Breast epithelium (tissue), 4 donors: ENCODE measurements at regions not wholly inside any gene's neighbourhood (a gene's known extent, or its start where the extent isn't known, plus 50 kb on each side); places are given as distances from the start of the nearest gene placed in this dataset.

Experiments
- DNase-seq, 2 donors: peaks; one replicate each; pipeline ENCODE4 v3.0.0-alpha.2; 2019; ENCODE audit warnings: low spot score in 2 of 2
- H3K27ac ChIP-seq, 2 donors: fragments of 200-600 bp; sonication (generic) in 1 of 2; one replicate each; pipeline ENCODE4 v1.5.1; 2016 to 2019; ENCODE audit warnings: mild to moderate bottlenecking in 1 of 2
- H3K27me3 ChIP-seq, 2 donors: fragments of 200-600 bp; sonication (generic) in 1 of 2; one replicate each; pipeline versions ENCODE4 v1.5.1 to v1.6.0; 2017 to 2019; ENCODE audit warnings: control low read depth in 1 of 2, mild to moderate bottlenecking in 1 of 2
- H3K36me3 ChIP-seq: fragments of 200-600 bp; one replicate; pipeline ENCODE4 v1.5.1; 2019
- H3K4me1 ChIP-seq, 2 donors: fragments of 200-600 bp; sonication (generic); one replicate each; pipeline ENCODE4 v1.5.1; 2016 to 2019; ENCODE audit warnings: control low read depth in 1 of 2
- H3K4me3 ChIP-seq, 3 donors: fragments of 200-600 bp; sonication (generic); 1 replicate in 2 of 3; 2 replicates in 1 of 3; pipeline ENCODE4 v1.5.1; 2016 to 2019; ENCODE audit warnings: mild to moderate bottlenecking in 3 of 3, moderate library complexity in 2 of 3
- H3K9me3 ChIP-seq, 2 donors: fragments of 200-600 bp; sonication (generic) in 1 of 2; one replicate each; pipeline ENCODE4 v1.5.1; 2016 to 2019; ENCODE audit warnings: control low read depth in 1 of 2
- CTCF ChIP-seq, 3 donors: fragments of 450-650 bp; IDR thresholded peaks; one replicate each; pipeline ENCODE4 v1.5.1; 2016 to 2017; ENCODE audit warnings: antibody characterized with exemption in 3 of 3, mild to moderate bottlenecking in 3 of 3, moderate library complexity in 3 of 3
- POLR2A ChIP-seq: fragments of 450-650 bp; IDR thresholded peaks from one replicate; pipeline ENCODE4 v1.6.1; 2016; ENCODE audit warnings: antibody characterized with exemption, mild to moderate bottlenecking, moderate library complexity
- POLR2AphosphoS5 ChIP-seq, 3 donors: sonication (generic); formaldehyde crosslinking; IDR thresholded peaks; one replicate each; pipeline ENCODE4 v1.6.1; 2017; ENCODE audit warnings: antibody characterized with exemption in 3 of 3
- intact Hi-C: fragments of 100-400 bp; cut with DNase I; formaldehyde crosslinking; loops from one replicate; pipeline ENCODE4 v1.15.1; 2023; ENCODE audit warnings: low total_unique reads

- intact Hi-C loops = no loop called here
- H3K4me1 ChIP-seq = no peaks in the 10 kb centered on the region
- no peak for DNase-seq
- no peaks in the 10 kb centered on the region for H3K9me3 ChIP-seq
- no peak overlapping the region for H3K4me3 ChIP-seq
- no peaks in the 10 kb centered on the region for H3K36me3 ChIP-seq
- TF ChIP-seq CTCF (IDR thresholded peaks at IDR 0.05) (no peak), POLR2AphosphoS5 (IDR thresholded peaks at IDR 0.05) (no peak), POLR2A (no peak)
- no peak overlapping the region for H3K27ac ChIP-seq
- no peaks in the 10 kb centered on the region for H3K27me3 ChIP-seq
Observed at GRCh38 chr5:107284822-107285525, 385.8 kb downstream of the EFNA5 start.

- H3K4me3 ChIP-seq = no peak overlapping the region
- DNase-seq = no peak
- H3K36me3 ChIP-seq = no peaks in the 10 kb centered on the region
- H3K9me3 ChIP-seq = no peaks in the 10 kb centered on the region
- H3K4me1 ChIP-seq = no peaks in the 10 kb centered on the region
- no peak for TF ChIP-seq POLR2A
- no peak for TF ChIP-seq POLR2AphosphoS5 (IDR thresholded peaks at IDR 0.05)
- TF ChIP-seq CTCF (IDR thresholded peaks at IDR 0.05) = no peak
- no peak overlapping the region for H3K27ac ChIP-seq
- no peaks in the 10 kb centered on the region for H3K27me3 ChIP-seq
- intact Hi-C loops = no loop called here
Observed at GRCh38 chr5:107282061-107282460, 388.7 kb downstream of the EFNA5 start.

- Histone ChIP-seq H3K9me3 (no peaks in the 10 kb centered on the region), H3K27me3 (no peaks in the 10 kb centered on the region), H3K36me3 (no peaks in the 10 kb centered on the region), H3K4me3 (no peak overlapping the region), H3K4me1 (no peaks in the 10 kb centered on the region), H3K27ac (no peak overlapping the region)
- TF ChIP-seq POLR2AphosphoS5 (IDR thresholded peaks at IDR 0.05) (no peak), POLR2A (no peak), CTCF (IDR thresholded peaks at IDR 0.05) (no peak)
- DNase-seq = no peak
- intact Hi-C loops = no loop called here
Observed at GRCh38 chr5:107278774-107279173, 392.0 kb downstream of the EFNA5 start.

GRCh38 chr5:107277485-107278125 lies 393.1 kb downstream of the EFNA5 start:
- intact Hi-C loops = no loop called here
- no peak overlapping the region for H3K27ac ChIP-seq
- no peak overlapping the region for H3K4me3 ChIP-seq
- no peaks in the 10 kb centered on the region for H3K4me1 ChIP-seq
- no peaks in the 10 kb centered on the region for H3K27me3 ChIP-seq
- no peak for TF ChIP-seq POLR2A
- no peak for TF ChIP-seq POLR2AphosphoS5 (IDR thresholded peaks at IDR 0.05)
- TF ChIP-seq CTCF (IDR thresholded peaks at IDR 0.05) = no peak
- no peak for DNase-seq
- H3K9me3 ChIP-seq = no peaks in the 10 kb centered on the region
- no peaks in the 10 kb centered on the region for H3K36me3 ChIP-seq

- Histone ChIP-seq H3K4me3 (no peak overlapping the region), H3K27ac (no peak overlapping the region), H3K4me1 (no peaks in the 10 kb centered on the region), H3K9me3 (no peaks in the 10 kb centered on the region), H3K36me3 (no peaks in the 10 kb centered on the region), H3K27me3 (no peaks in the 10 kb centered on the region)
- intact Hi-C loops = no loop called here
- DNase-seq = no peak
- TF ChIP-seq CTCF (IDR thresholded peaks at IDR 0.05) = no peak
- TF ChIP-seq POLR2AphosphoS5 (IDR thresholded peaks at IDR 0.05) = no peak
- no peak for TF ChIP-seq POLR2A
Observed at GRCh38 chr5:107275333-107275732, 395.4 kb downstream of the EFNA5 start.
